H9 (cell line): ENCODE measurements at regions not wholly inside any gene's neighbourhood (a gene's known extent, or its start where the extent isn't known, plus 50 kb on each side); places are given as distances from the start of the nearest gene placed in this dataset.

ENCODE experiments used
- DNase-seq: peaks from one replicate; pipeline ENCODE4 v3.0.0-alpha.2; 2017
- H2AFZ ChIP-seq: one replicate; pipeline ENCODE4 v1.6.1; 2013; ENCODE audit warnings: mild to moderate bottlenecking, low read length, control low read depth, moderate library complexity
- H2AK5ac ChIP-seq: 2 replicates; pipeline ENCODE4 v1.6.1; 2013; ENCODE audit warnings: low read length, control low read depth, mixed read lengths; ENCODE audit not compliant: insufficient read length
- H2BK120ac ChIP-seq: one replicate; pipeline ENCODE4 v1.6.1; 2013; ENCODE audit warnings: low read depth, mild to moderate bottlenecking, low read length, control low read depth, inconsistent platforms; ENCODE audit not compliant: poor library complexity, severe bottlenecking
- H2BK12ac ChIP-seq: 2 replicates; pipeline ENCODE4 v1.6.1; 2013; ENCODE audit warnings: low read length, control low read depth, mixed read lengths, low read depth; ENCODE audit not compliant: insufficient read length
- H2BK15ac ChIP-seq: 2 replicates; pipeline ENCODE4 v1.6.1; 2013; ENCODE audit warnings: low read depth, low read length, control low read depth
- H2BK20ac ChIP-seq: one replicate; pipeline ENCODE4 v1.6.1; 2013; ENCODE audit warnings: low read depth, mild to moderate bottlenecking, low read length, control low read depth, inconsistent platforms; ENCODE audit not compliant: poor library complexity, severe bottlenecking
- H2BK5ac ChIP-seq: 2 replicates; pipeline ENCODE4 v1.6.1; 2013; ENCODE audit warnings: low read length, control low read depth, mixed read lengths; ENCODE audit not compliant: insufficient read length
- H3K14ac ChIP-seq: 2 replicates; pipeline ENCODE4 v1.6.1; 2013; ENCODE audit warnings: low read length, control low read depth; ENCODE audit not compliant: insufficient read depth
- H3K18ac ChIP-seq: 2 replicates; pipeline ENCODE4 v1.6.1; 2013; ENCODE audit warnings: low read depth, mild to moderate bottlenecking, mixed read lengths, low read length, control low read depth; ENCODE audit not compliant: insufficient read length
- H3K23ac ChIP-seq: 2 replicates; pipeline ENCODE4 v1.6.1; 2013; ENCODE audit warnings: low read length, control low read depth, mixed read lengths, low read depth; ENCODE audit not compliant: insufficient read length
- H3K23me2 ChIP-seq: 2 replicates; pipeline ENCODE4 v1.6.1; 2013; ENCODE audit warnings: low read depth, mild to moderate bottlenecking, mixed read lengths, low read length, control low read depth; ENCODE audit not compliant: insufficient read length, poor library complexity, severe bottlenecking
- H3K27ac ChIP-seq: 2 replicates; pipeline ENCODE4 v1.5.1; 2013; ENCODE audit warnings: low read length, control low read depth, mixed read lengths, low read depth; ENCODE audit not compliant: insufficient read length
- H3K27me3 ChIP-seq: 2 replicates; pipeline ENCODE4 v1.6.1; 2013; ENCODE audit warnings: low read length, control low read depth, inconsistent platforms; ENCODE audit not compliant: insufficient read depth
- H3K4ac ChIP-seq: 2 replicates; pipeline ENCODE4 v1.6.1; 2013; ENCODE audit warnings: low read depth, mild to moderate bottlenecking, control low read depth, inconsistent platforms, low read length, moderate library complexity
- H3K4me1 ChIP-seq: 2 replicates; pipeline ENCODE4 v1.6.1; 2013; ENCODE audit warnings: low read length, control low read depth, inconsistent platforms; ENCODE audit not compliant: insufficient read depth
- H3K4me2 ChIP-seq: 2 replicates; pipeline ENCODE4 v1.6.1; 2013; ENCODE audit warnings: low read length, control low read depth, mixed read lengths; ENCODE audit not compliant: insufficient read length, insufficient read depth
- H3K56ac ChIP-seq: 2 replicates; pipeline ENCODE4 v1.6.1; 2013; ENCODE audit warnings: low read depth, mild to moderate bottlenecking, mixed read lengths, low read length, control low read depth; ENCODE audit not compliant: insufficient read length
- H3K79me1 ChIP-seq: 2 replicates; pipeline ENCODE4 v1.6.1; 2013; ENCODE audit warnings: low read depth, mild to moderate bottlenecking, moderate library complexity, low read length, control low read depth, inconsistent platforms; ENCODE audit not compliant: insufficient read depth, poor library complexity, severe bottlenecking
- H3K79me2 ChIP-seq: 2 replicates; pipeline ENCODE4 v1.6.1; 2013; ENCODE audit warnings: low read length, control low read depth, inconsistent platforms; ENCODE audit not compliant: insufficient read depth
- H3K9ac ChIP-seq: 2 replicates; pipeline ENCODE4 v1.6.1; 2013; ENCODE audit warnings: low read length, control low read depth, mixed read lengths; ENCODE audit not compliant: insufficient read length; ENCODE audit errors: extremely low read depth
- H3K9me3 ChIP-seq: one replicate; pipeline ENCODE4 v1.6.1; 2013; ENCODE audit warnings: low read depth, low read length, inconsistent platforms; ENCODE audit not compliant: control insufficient read depth
- H3T11ph ChIP-seq: one replicate; pipeline ENCODE4 v1.6.1; 2013; ENCODE audit warnings: mild to moderate bottlenecking, low read length, control low read depth, inconsistent platforms
- H4K20me1 ChIP-seq: one replicate; pipeline ENCODE4 v1.6.1; 2013; ENCODE audit not compliant: control insufficient read depth, insufficient read length, insufficient read depth
- H4K5ac ChIP-seq: 2 replicates; pipeline ENCODE4 v1.6.1; 2013; ENCODE audit warnings: low read depth, mild to moderate bottlenecking, mixed read lengths, low read length, control low read depth; ENCODE audit not compliant: insufficient read length
- H4K8ac ChIP-seq: replicated peaks from 2 replicates; pipeline ENCODE4 v1.6.1; 2013; ENCODE audit warnings: low read length, control low read depth, mixed read lengths, low read depth; ENCODE audit not compliant: insufficient read length
- H4K91ac ChIP-seq: 2 replicates; pipeline ENCODE4 v1.6.1; 2013; ENCODE audit warnings: low read depth, mild to moderate bottlenecking, moderate library complexity, mixed read lengths, low read length, control low read depth; ENCODE audit not compliant: insufficient read length
- H3K27ac Mint-ChIP-seq, 3 experiments: 2 replicates in 2 of 3; 3 replicates in 1 of 3; pipeline ENCODE4 v1.8.0; 2020 to 2021; ENCODE audit warnings: mixed read lengths in 3 of 3, mild to moderate bottlenecking in 1 of 3, moderate library complexity in 1 of 3
- H3K27me3 Mint-ChIP-seq: 2 replicates; pipeline ENCODE4 v1.8.0; 2021; ENCODE audit warnings: low read depth, mild to moderate bottlenecking, moderate library complexity, mixed read lengths
- H3K36me3 Mint-ChIP-seq, 3 experiments: 2 replicates in 2 of 3; 3 replicates in 1 of 3; pipeline ENCODE4 v1.8.0; 2020 to 2021; ENCODE audit warnings: low read depth in 3 of 3, mixed read lengths in 3 of 3; ENCODE audit not compliant: insufficient read depth in 1 of 3
- H3K4me1 Mint-ChIP-seq, 2 experiments: 2 replicates each; pipeline ENCODE4 v1.8.0; 2020; ENCODE audit warnings: mixed read lengths in 2 of 2
- H3K4me3 Mint-ChIP-seq, 2 experiments: 2 replicates in 1 of 2; 3 replicates in 1 of 2; pipeline ENCODE4 v1.8.0; 2020 to 2021; ENCODE audit warnings: mild to moderate bottlenecking in 2 of 2, mixed read lengths in 2 of 2, moderate library complexity in 1 of 2
- H3K9me3 Mint-ChIP-seq, 2 experiments: 2 replicates in 1 of 2; 3 replicates in 1 of 2; pipeline ENCODE4 v1.8.0; 2020; ENCODE audit warnings: mild to moderate bottlenecking in 2 of 2, mixed read lengths in 2 of 2, moderate library complexity in 1 of 2
- CTCF ChIP-seq: fragments of 200-600 bp; sonication (generic); conservative IDR thresholded peaks from 3 replicates; pipeline ENCODE4 v1.8.0; 2021; ENCODE audit warnings: antibody characterized with exemption, mild to moderate bottlenecking
- WGBS: extraction: QIAGEN DNeasy Blood & Tissue Kit; methylation state at CpG from one replicate; pipeline ENCODE4 v1.1.7; 2013; ENCODE audit warnings: missing lambda C conversion rate, low lambda C conversion rate, mixed read lengths; ENCODE audit not compliant: insufficient read length; ENCODE audit errors: extremely low coverage; 5-methylcytosine and 5-hydroxymethylcytosine counted together

DNA sequence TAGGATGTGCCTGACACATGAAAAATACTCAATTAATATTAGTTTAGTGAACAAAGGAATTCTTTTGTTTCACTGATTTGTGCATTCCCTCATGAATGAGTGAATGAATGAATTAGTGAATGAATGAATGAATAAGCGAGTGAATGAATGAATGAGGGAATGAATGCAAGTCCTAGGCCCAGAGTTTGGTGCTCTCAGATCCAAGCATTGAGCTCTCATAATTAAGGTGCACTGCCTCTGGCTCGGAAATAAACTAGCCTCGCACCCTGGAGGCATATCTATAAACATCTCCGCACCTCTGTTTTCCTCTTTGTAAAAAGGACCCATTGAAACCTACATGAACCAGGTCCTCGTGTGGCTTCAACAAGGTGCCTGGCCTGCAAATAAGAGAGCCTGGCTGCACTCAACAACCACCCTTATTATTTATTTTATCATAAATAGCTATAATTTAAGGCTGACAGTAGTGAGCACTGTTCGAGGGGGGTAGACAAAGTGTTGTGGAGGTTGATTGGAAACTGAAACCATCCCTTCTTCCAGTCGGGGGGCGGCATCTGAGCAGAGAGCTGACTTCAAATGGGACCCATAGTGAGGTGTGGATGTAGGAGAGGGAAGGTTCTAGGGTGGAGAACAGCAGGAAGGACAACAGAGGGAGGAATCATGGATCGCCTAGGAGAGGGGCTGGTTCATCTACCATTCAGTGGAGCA, 316.8 kb downstream of the BCL11B start:
- Histone ChIP-seq H3K27me3 (no peaks in the 10 kb centered on the region; the same call in 1 of the 2 replicates), H3T11ph (no peak overlapping the region), H2BK12ac (no peak overlapping the region), H4K8ac (no peak overlapping the region), H3K27ac (no peak overlapping the region), H3K4ac (no peak overlapping the region), H4K20me1 (no peaks in the 10 kb centered on the region), H4K5ac (no peak overlapping the region), H4K91ac (no peak overlapping the region), H2AFZ (no peak overlapping the region), H2BK5ac (no peak overlapping the region), H3K9ac (no peak overlapping the region), H2AK5ac (no peak overlapping the region), H2BK120ac (no peak overlapping the region), H3K14ac (no peak overlapping the region), H2BK20ac (no peak overlapping the region), H3K56ac (no peak overlapping the region), H3K4me1 (no peaks in the 10 kb centered on the region), H3K9me3 (no peaks in the 10 kb centered on the region), H3K23me2 (no peaks in the 10 kb centered on the region), H2BK15ac (no peak overlapping the region), H3K79me1 (no peaks in the 10 kb centered on the region), H3K23ac (no peak overlapping the region), H3K79me2 (no peaks in the 10 kb centered on the region), H3K4me2 (no peak overlapping the region), H3K18ac (no peak overlapping the region)
- no peaks in the 10 kb centered on the region for H3K9me3 Mint-ChIP-seq
- no peak for TF ChIP-seq CTCF
- DNase-seq, result no peak
- no peak overlapping the region for H3K27ac Mint-ChIP-seq
- WGBS, result no CpG with 5 or more reads among the region's 9 CpGs
- no peaks in the 10 kb centered on the region for H3K27me3 Mint-ChIP-seq
- peaks cover 3 to 6% of the 10 kb centered on the region in 2 experiments for H3K4me1 Mint-ChIP-seq
- H3K36me3 Mint-ChIP-seq, result no peaks in the 10 kb centered on the region
- no peak overlapping the region for H3K4me3 Mint-ChIP-seq
